Keratinocyte (primary cell): ENCODE measurements at regions not wholly inside any gene's neighbourhood (a gene's known extent, or its start where the extent isn't known, plus 50 kb on each side); places are given as distances from the start of the nearest gene placed in this dataset.

ENCODE experiments used
- CTCF ChIP-seq, 3 experiments: IDR thresholded peaks in 1 of 3; conservative IDR thresholded peaks in 1 of 3; optimal IDR thresholded peaks in 1 of 3; 2 replicates in 2 of 3; 3 replicates in 1 of 3; pipeline versions ENCODE3 to v1.5.1; 2011; ENCODE audit warnings: low read length in 3 of 3, mild to moderate bottlenecking in 3 of 3, moderate library complexity in 2 of 3, control low read depth in 1 of 3, inconsistent platforms in 1 of 3; ENCODE audit not compliant: insufficient read depth in 2 of 3; ENCODE audit errors: extremely low read depth in 1 of 3
- EZH2 ChIP-seq: IDR thresholded peaks from one replicate; pipeline ENCODE4 v1.6.1; 2012; ENCODE audit warnings: inconsistent platforms, mild to moderate bottlenecking, low read length, moderate library complexity

- TF ChIP-seq CTCF (optimal IDR thresholded peaks at IDR 0.05 in 1 of 3, IDR thresholded peaks at IDR 0.05 in 1 of 3, conservative IDR thresholded peaks at IDR 0.05 in 1 of 3; ENCODE audit: extremely low read depth in 1 of 3, insufficient read depth in 2 of 3, low read length in 3 of 3) (no peak), EZH2 (no peak)
These were observed 56.5 kb upstream of the NOTCH1 start for GRCh38 chr9:136602193-136602885.
